ENCODE measurements at regions not wholly inside any gene's neighbourhood (a gene's known extent, or its start where the extent isn't known, plus 50 kb on each side); places are given as distances from the start of the nearest gene placed in this dataset.

- peak; percentile 42 to 53 (median 49) for DNase-seq
- peak; percentile 89 for TF ChIP-seq CTCF (IDR thresholded peaks at IDR 0.05)
- no peak overlapping the region for H3K4me3 Mint-ChIP-seq
- H3K27me3 ChIP-seq (ENCODE audit: control insufficient read depth in 2 of 2, insufficient read depth in 2 of 2, low read length in 2 of 2) = no peaks in the 10 kb centered on the region
- H3K4me3 ChIP-seq (replicated peaks in 1 of 3; ENCODE audit: low read depth in 2 of 3, low read length in 3 of 3) = no peak overlapping the region
- H3K79me2 ChIP-seq (ENCODE audit: insufficient read depth, low read length) = no peaks in the 10 kb centered on the region
- no peak overlapping the region for H3K27ac Mint-ChIP-seq
- H3K9me3 Mint-ChIP-seq = no peaks in the 10 kb centered on the region
- H3K9ac ChIP-seq (ENCODE audit: insufficient read depth, low read length, poor library complexity, severe bottlenecking) = no peak overlapping the region
- no peaks in the 10 kb centered on the region for H3K36me3 Mint-ChIP-seq
- no peaks in the 10 kb centered on the region for H3K4me1 Mint-ChIP-seq
- H3K4me2 ChIP-seq (replicated peaks; ENCODE audit: extremely low read depth, low read length, poor library complexity, severe bottlenecking) = no peak overlapping the region
- no peak overlapping the region for H3K27ac ChIP-seq (ENCODE audit: low read depth in 1 of 2, low read length in 2 of 2)
- H3K4me1 ChIP-seq (ENCODE audit: control insufficient read depth in 1 of 2, insufficient read depth in 2 of 2, low read length in 2 of 2) = no peaks in the 10 kb centered on the region
- H3K9me3 ChIP-seq (replicated peaks in 1 of 2; ENCODE audit: control insufficient read depth in 1 of 2, insufficient read depth in 1 of 2, low read length in 2 of 2) = no peaks in the 10 kb centered on the region
- intact Hi-C loops (cut with micrococcal nuclease) = no loop called here
- no peaks in the 10 kb centered on the region for H4K20me1 ChIP-seq (ENCODE audit: insufficient read depth, low read length)
- H3K36me3 ChIP-seq (replicated peaks in 1 of 2; ENCODE audit: control insufficient read depth in 1 of 2, insufficient read depth in 2 of 2, low read length in 2 of 2) = no peaks in the 10 kb centered on the region
- H3K27me3 Mint-ChIP-seq (ENCODE audit: low read depth in 3 of 3) = peaks cover 4 to 10% (median 8%) of the 10 kb centered on the region in 3 donors
- no peak overlapping the region for H2AFZ ChIP-seq (ENCODE audit: insufficient read depth, low read depth, low read length, poor library complexity, severe bottlenecking)
- 38% methylated on average over 15 of the region's 16 CpGs for WGBS (ENCODE audit: insufficient coverage)
Measured at GRCh38 chr16:85275533-85276249, 163.4 kb upstream of the CIBAR2 start.

- 87% methylated on average over 11 of the region's 12 CpGs for WGBS (ENCODE audit: insufficient coverage)
- H3K27ac Mint-ChIP-seq = peak overlapping the region in 1 of 7 donors; percentile 60
- Histone ChIP-seq H3K27me3 (ENCODE audit: control insufficient read depth in 2 of 2, insufficient read depth in 2 of 2, low read length in 2 of 2) (no peaks in the 10 kb centered on the region), H3K4me2 (replicated peaks; ENCODE audit: extremely low read depth, low read length, poor library complexity, severe bottlenecking) (no peak overlapping the region), H3K36me3 (replicated peaks in 1 of 2; ENCODE audit: control insufficient read depth in 1 of 2, insufficient read depth in 2 of 2, low read length in 2 of 2) (no peaks in the 10 kb centered on the region), H3K4me1 (ENCODE audit: control insufficient read depth in 1 of 2, insufficient read depth in 2 of 2, low read length in 2 of 2) (no peaks in the 10 kb centered on the region), H4K20me1 (ENCODE audit: insufficient read depth, low read length) (no peaks in the 10 kb centered on the region), H2AFZ (ENCODE audit: insufficient read depth, low read depth, low read length, poor library complexity, severe bottlenecking) (no peak overlapping the region), H3K9me3 (replicated peaks in 1 of 2; ENCODE audit: control insufficient read depth in 1 of 2, insufficient read depth in 1 of 2, low read length in 2 of 2) (no peaks in the 10 kb centered on the region), H3K9ac (ENCODE audit: insufficient read depth, low read length, poor library complexity, severe bottlenecking) (no peak overlapping the region), H3K79me2 (ENCODE audit: insufficient read depth, low read length) (no peaks in the 10 kb centered on the region), H3K27ac (ENCODE audit: low read depth in 1 of 2, low read length in 2 of 2) (no peak overlapping the region), H3K4me3 (replicated peaks in 1 of 3; ENCODE audit: low read depth in 2 of 3, low read length in 3 of 3) (no peak overlapping the region)
- H3K36me3 Mint-ChIP-seq = no peaks in the 10 kb centered on the region
- H3K27me3 Mint-ChIP-seq (ENCODE audit: low read depth in 3 of 3) = peaks cover 4 to 8% (median 6%) of the 10 kb centered on the region in 3 donors
- H3K9me3 Mint-ChIP-seq = no peaks in the 10 kb centered on the region
- no peak for TF ChIP-seq CTCF (IDR thresholded peaks at IDR 0.05)
- DNase-seq = no peak
- intact Hi-C loops (cut with micrococcal nuclease) = no loop called here
- H3K4me1 Mint-ChIP-seq = no peaks in the 10 kb centered on the region
- H3K4me3 Mint-ChIP-seq = no peak overlapping the region
Measured at GRCh38 chr16:85276258-85276657, 164.0 kb upstream of the CIBAR2 start.

All from CD14-positive monocyte (primary cell).